ENCODE measurements at regions not wholly inside any gene's neighbourhood (a gene's known extent, or its start where the extent isn't known, plus 50 kb on each side); places are given as distances from the start of the nearest gene placed in this dataset.

- TF ChIP-seq CTCF (IDR thresholded peaks at IDR 0.05): no peak
- no peak for TF ChIP-seq POLR2A (IDR thresholded peaks at IDR 0.05)
Measured at GRCh38 chr15:70589728-70590127, 173.6 kb downstream of the UACA start.

Measured in heart left ventricle (tissue), 13 donors.